Fibroblast of skin of right quadriceps (primary cell): ENCODE measurements at regions not wholly inside any gene's neighbourhood (a gene's known extent, or its start where the extent isn't known, plus 50 kb on each side); places are given as distances from the start of the nearest gene placed in this dataset.
"Not testable (repeated sequence)": the region's sequence is repeated elsewhere in the genome, so short reads cannot be mapped to it uniquely, and the experiment has no call there.

Experiments
- DNase-seq: peaks from one replicate; pipeline ENCODE4 v3.0.0-alpha.2; 2013

GRCh38 chrX:71822314-71822713 is 59.2 kb downstream of the CXorf49B start:
- DNase-seq: not testable (repeated sequence)

- no peak for DNase-seq
These were observed 60.4 kb downstream of the CXorf49B start for GRCh38 chrX:71823391-71824057.

DNA sequence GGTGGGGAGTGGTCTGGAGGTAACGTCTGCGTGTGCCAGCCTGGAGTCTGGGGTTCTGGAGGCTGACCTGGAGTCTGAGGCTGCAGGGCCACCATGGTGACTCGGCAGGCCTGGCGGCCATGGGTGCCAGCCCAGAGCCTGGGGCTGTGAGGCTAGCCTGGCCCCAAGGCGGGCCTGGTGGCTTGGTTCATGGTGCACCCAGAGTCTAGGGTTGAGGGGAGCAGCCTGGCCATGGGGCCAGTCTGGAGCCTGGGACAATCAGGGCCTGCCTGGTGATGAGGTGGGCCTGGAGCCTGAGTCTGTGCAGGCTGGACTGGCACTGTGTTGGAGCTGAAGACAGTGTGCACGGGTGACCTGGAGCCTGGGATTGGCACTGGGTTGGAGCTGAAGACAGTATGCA is 64.9 kb downstream of the CXorf49B start:
- no peak for DNase-seq

- not testable (repeated sequence) for DNase-seq
These were observed 72.6 kb upstream of the NHSL2 start for GRCh38 chrX:71838092-71838491.

- peak; percentile 48 for DNase-seq
These were observed 64.2 kb upstream of the NHSL2 start for GRCh38 chrX:71846429-71846828.

- DNase-seq: no peak
These were observed 58.5 kb upstream of the NHSL2 start for GRCh38 chrX:71852182-71852581.

GRCh38 chrX:71859637-71860036 is 51.0 kb upstream of the NHSL2 start:
- peak; percentile 27 for DNase-seq
